ENCODE measurements at regions not wholly inside any gene's neighbourhood (a gene's known extent, or its start where the extent isn't known, plus 50 kb on each side); places are given as distances from the start of the nearest gene placed in this dataset.

- no peak overlapping the region for H4K8ac ChIP-seq (ENCODE audit: extremely low read depth, insufficient read depth, low read length)
- H2AK5ac ChIP-seq (ENCODE audit: low read depth, low read length): no peak overlapping the region
- no peak overlapping the region for H2BK120ac ChIP-seq (replicated peaks; ENCODE audit: low read depth, low read length)
- no peak overlapping the region for H4K91ac ChIP-seq (replicated peaks; ENCODE audit: insufficient read length, low read length)
- H3K27ac ChIP-seq (ENCODE audit: low read depth, low read length): no peak overlapping the region
- H3K23ac ChIP-seq (ENCODE audit: insufficient read length): no peak overlapping the region
- H3K4ac ChIP-seq (replicated peaks; ENCODE audit: insufficient read length, low read depth, low read length): no peak overlapping the region
- ChIA-PET POLR2A (ENCODE audit: partially characterized antibody) (no interaction called here), CTCF (ENCODE audit: partially characterized antibody) (interaction anchor here (1.1 to 5.4 kb wide), 2 partner anchors 21 to 87 kb away, joined by 3 to 20 read pairs; no protein-coding TSS in a partner anchor)
- H2AFZ ChIP-seq (ENCODE audit: low read length): no peak overlapping the region
- H3K4me2 ChIP-seq (ENCODE audit: insufficient read depth in 1 of 2, low read depth in 2 of 2, low read length in 2 of 2): no peak overlapping the region
- H3K27me3 ChIP-seq (replicated peaks in 1 of 4; ENCODE audit: control insufficient read depth in 3 of 4, extremely low read depth in 1 of 4, insufficient read depth in 3 of 4, low read length in 3 of 4): no peaks in the 10 kb centered on the region
- no peak overlapping the region for H2BK20ac ChIP-seq (ENCODE audit: low read length)
- no peak overlapping the region for H2BK12ac ChIP-seq (ENCODE audit: low read depth, low read length)
- no peak overlapping the region for H3K56ac ChIP-seq (replicated peaks; ENCODE audit: insufficient read length, low read depth, low read length)
- H3K79me1 ChIP-seq (ENCODE audit: low read depth, low read length): no peaks in the 10 kb centered on the region
- H4K20me1 ChIP-seq (replicated peaks in 1 of 2; ENCODE audit: control insufficient read depth in 1 of 2, insufficient read depth in 2 of 2, low read length in 2 of 2): no peaks in the 10 kb centered on the region
- no peak overlapping the region for H3K4me3 ChIP-seq (ENCODE audit: extremely low read depth in 1 of 4, insufficient read depth in 2 of 4, low read depth in 3 of 4, low read length in 4 of 4)
- no peaks in the 10 kb centered on the region for H3K36me3 ChIP-seq (ENCODE audit: control insufficient read depth in 2 of 4, insufficient read depth in 4 of 4, low read length in 3 of 4)
- no peaks in the 10 kb centered on the region for H3K9me3 ChIP-seq (ENCODE audit: insufficient read depth in 2 of 2, low read depth in 1 of 2, low read length in 1 of 2)
- no peak for TF ChIP-seq RBBP5 (IDR thresholded peaks at IDR 0.05; ENCODE audit: borderline replicate concordance, low read depth, low read length)
- no peak for TF ChIP-seq TBP (IDR thresholded peaks at IDR 0.05; ENCODE audit: low read depth, low read length)
- TF ChIP-seq CHD2 (IDR thresholded peaks at IDR 0.05; ENCODE audit: low read length): no peak
- no peak for TF ChIP-seq BCL11A (IDR thresholded peaks at IDR 0.05; ENCODE audit: low read depth in 2 of 2, low read length in 2 of 2)
- no peak for TF ChIP-seq EP300 (IDR thresholded peaks at IDR 0.05; ENCODE audit: borderline replicate concordance in 1 of 2, low read depth in 2 of 2, low read length in 2 of 2)
- TF ChIP-seq CHD1 (IDR thresholded peaks at IDR 0.05; ENCODE audit: low read depth, low read length): no peak
- no peak for TF ChIP-seq TAF1 (IDR thresholded peaks at IDR 0.05; ENCODE audit: low read depth, low read length)
- no peak for TF ChIP-seq MAX (IDR thresholded peaks at IDR 0.05)
- no peak for TF ChIP-seq JUN (IDR thresholded peaks at IDR 0.05; ENCODE audit: low read depth, low read length)
- no peak for TF ChIP-seq SIX5 (IDR thresholded peaks at IDR 0.05; ENCODE audit: low read depth, low read length)
- TF ChIP-seq BACH1 (IDR thresholded peaks at IDR 0.05; ENCODE audit: low read length): no peak
- no peak for DNase-seq (ENCODE audit: low read depth in 1 of 2, low spot score in 2 of 2)
- H2BK5ac ChIP-seq (ENCODE audit: low read depth, low read length): no peak overlapping the region
- FAIRE-seq: no peak
- H3K14ac ChIP-seq (ENCODE audit: insufficient read length): no peak overlapping the region
- no peaks in the 10 kb centered on the region for H3K4me1 ChIP-seq (replicated peaks in 1 of 4; ENCODE audit: control insufficient read depth in 3 of 4, insufficient read depth in 4 of 4, low read length in 3 of 4)
- H3K79me2 ChIP-seq (ENCODE audit: control insufficient read depth in 1 of 2, insufficient read depth in 2 of 2, low read length in 2 of 2): no peaks in the 10 kb centered on the region
- no peak overlapping the region for H4K5ac ChIP-seq (ENCODE audit: insufficient read length, low read depth, low read length)
- H2BK15ac ChIP-seq (ENCODE audit: low read length): no peak overlapping the region
- no peaks in the 10 kb centered on the region for H3K23me2 ChIP-seq (ENCODE audit: low read depth, low read length)
- H3K9ac ChIP-seq (replicated peaks in 1 of 4; ENCODE audit: extremely low read depth in 1 of 4, low read depth in 3 of 4, low read length in 3 of 4): no peak overlapping the region
- 96% methylated on average over 2 of the region's 2 CpGs; no CpG with 5 or more reads in 1 of the 2 experiments for WGBS, 2 experiments (ENCODE audit: extremely low coverage in 1 of 2, insufficient coverage in 1 of 2, insufficient read length in 1 of 2, insufficient replicate concordance in 2 of 2, low coverage in 1 of 2, low lambda C conversion rate in 2 of 2, missing lambda C conversion rate in 1 of 2)
- no peak overlapping the region for H3K18ac ChIP-seq (ENCODE audit: extremely low read depth, low read length)
These were observed 134.5 kb downstream of the EDN3 start for GRCh38 chr20:59434960-59435359.
